GM21825 (cell line): ENCODE measurements at regions not wholly inside any gene's neighbourhood (a gene's known extent, or its start where the extent isn't known, plus 50 kb on each side); places are given as distances from the start of the nearest gene placed in this dataset.

Source experiments
- ATAC-seq: cut with Tn5 transposase; IDR thresholded peaks from one replicate; pipeline ENCODE4 v1.9.1; 2021; ENCODE audit warnings: mild to moderate bottlenecking, moderate library complexity; ENCODE audit not compliant: unreplicated experiment

DNA sequence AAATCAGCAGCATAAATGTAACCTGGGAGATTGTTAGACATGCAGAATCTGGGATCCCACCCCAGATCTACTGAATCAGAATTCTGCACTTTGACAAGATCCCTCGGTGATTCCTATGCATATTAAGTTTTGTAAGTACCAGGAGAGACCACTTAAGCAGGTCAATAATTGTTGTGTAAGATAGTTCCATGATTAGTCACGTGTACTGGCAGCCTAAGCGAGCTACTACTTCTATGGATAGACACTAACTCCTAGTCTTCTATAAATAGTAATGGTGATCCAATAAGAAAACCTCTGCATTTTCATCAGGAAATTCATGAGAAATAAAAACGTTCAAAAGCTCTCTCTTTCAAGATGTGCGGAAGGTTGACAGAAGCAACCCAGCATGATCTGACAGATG is 988.2 kb upstream of the CHAC2 start:
- ATAC-seq, result no peak

DNA sequence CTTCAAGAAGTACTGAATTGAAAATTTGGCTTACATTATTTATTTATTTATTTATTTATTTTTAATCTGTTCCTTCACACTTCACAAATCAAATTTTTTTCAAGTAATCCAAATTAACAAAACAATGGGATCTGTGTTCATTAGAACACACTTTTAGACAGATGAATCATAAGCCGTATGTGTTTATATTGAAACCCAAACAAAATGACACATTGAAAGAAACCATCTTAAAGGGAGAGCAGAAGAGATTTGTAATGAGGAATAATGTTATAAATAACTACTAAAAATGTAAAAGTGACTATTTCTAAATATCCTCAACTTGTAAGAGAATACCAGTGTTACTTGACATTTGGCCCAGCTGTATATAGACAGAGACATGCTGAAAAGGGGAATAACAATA is 991.0 kb upstream of the CHAC2 start:
- ATAC-seq, result no peak

DNA sequence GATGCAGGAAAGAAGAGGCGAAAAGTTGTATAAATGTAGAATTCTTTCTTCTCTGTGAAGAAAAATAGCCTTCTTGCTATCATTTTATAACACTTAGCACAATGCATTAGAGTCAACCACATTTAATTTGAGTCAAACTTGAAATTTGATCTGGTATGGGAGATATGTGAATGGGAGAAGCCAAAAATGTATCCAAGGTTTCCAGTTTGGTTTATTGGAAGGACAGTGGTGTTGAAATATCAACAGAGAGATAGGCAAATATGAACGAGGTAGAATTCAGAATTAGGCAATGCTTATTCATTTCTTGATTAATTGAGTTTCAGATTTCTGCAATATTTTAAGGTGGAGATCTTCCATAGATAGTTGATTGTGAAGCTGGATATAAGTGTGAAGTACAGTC is 991.9 kb upstream of the CHAC2 start:
- no peak for ATAC-seq

DNA sequence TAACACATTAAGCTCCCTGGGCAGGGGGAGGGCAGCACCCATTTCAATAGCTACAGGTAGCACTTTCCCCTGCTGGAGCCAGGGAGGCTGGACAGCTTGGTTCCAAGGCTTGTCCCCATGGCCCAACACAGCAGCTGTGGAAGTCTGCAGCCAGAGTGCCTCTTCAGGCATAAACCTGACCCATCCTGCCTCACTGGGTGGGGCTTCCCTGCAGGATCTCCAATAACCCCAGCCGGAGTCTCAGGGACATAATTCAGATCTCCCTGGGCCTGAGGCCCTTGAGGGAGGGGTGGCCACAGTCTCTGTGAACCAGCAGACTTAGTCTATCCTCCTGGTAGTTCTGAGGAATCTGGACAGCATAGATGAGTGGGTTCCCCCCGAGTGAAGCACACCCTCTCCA is 1001.9 kb upstream of the CHAC2 start:
- ATAC-seq, result no peak

DNA sequence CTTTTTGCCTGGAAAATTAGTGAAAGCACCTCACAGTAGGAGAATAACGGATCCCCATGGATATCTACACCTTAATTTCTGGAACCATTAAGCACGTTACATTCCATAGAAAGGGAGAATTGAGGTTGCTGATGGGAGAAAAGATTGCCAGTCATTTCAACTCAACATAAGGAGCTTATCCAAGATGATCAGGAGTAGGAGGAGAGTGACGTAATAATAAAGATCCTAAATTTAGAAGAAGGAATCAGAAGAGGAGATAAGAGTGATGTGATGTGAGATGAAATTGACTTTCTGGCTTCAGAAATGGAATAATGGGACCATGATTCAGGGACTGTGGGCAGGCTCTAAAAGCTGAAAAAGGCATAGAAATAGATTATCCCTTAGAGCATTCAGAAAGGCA is 1017.8 kb upstream of the CHAC2 start:
- no peak for ATAC-seq

GRCh38 chr2:52745144-52745543 is 1022.5 kb upstream of the CHAC2 start:
- ATAC-seq, result no peak

- ATAC-seq, result no peak
These were observed 1034.7 kb upstream of the CHAC2 start for GRCh38 chr2:52732849-52733395.

DNA sequence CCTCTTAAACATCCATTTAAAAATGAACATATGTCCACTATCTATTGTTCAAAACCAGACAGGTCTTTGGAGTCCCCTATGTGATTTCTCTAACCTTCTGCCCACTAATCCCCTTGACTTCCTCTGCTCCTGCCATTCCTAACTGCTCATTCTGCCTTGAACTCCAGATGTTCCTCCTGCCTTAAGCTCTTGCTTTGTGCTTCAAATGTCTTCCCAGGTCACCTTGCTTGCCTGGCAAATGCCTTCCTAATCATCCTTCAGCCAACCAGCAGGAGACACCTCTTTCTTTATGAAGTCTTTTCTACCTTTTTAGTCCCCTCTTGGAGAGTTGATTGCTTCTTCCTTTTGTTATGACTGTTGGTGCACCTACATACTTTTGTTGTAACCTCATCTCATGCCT is 1043.0 kb upstream of the CHAC2 start:
- ATAC-seq, result no peak

GRCh38 chr2:52717836-52718235 is 1049.8 kb upstream of the CHAC2 start:
- ATAC-seq, result no peak

DNA sequence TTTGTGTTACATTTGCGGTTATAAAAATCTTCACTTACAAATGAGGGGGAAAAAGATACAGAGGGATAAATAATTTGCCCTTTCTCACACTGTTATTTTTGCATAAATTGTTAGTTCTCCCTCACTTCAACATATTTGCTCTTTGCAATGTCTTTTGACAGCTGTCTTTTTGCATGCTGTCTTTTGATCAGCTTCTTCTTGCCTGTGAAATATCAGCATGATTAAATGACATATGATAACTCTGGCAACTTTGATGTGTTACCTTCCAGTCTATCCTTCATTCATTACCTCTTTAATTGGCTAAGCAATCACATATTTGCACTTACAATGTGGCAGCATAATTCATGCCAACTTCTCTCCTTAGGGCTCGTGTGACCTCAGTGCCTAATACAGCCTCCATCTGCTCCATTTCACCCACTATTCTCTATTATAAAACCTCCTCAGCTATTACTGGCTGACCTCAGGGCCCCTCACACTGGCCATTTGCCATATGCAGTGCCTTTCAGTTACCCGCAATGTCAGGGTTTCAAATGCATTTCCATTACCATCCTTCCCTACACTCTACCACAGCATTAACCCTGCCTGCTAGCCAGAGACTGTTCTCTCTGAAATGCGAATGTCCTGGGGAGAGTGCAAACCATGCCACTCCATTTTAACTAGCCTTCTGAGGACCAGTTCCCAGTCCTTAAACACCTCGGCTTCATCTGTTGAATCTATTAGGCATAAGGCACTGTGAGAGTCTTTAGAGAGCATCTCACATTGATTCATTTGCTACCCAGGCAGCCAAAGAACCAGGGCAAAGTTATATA is 1056.6 kb upstream of the CHAC2 start:
- no peak for ATAC-seq

- no peak for ATAC-seq
These were observed 1063.4 kb upstream of the CHAC2 start for GRCh38 chr2:52704251-52704650.

DNA sequence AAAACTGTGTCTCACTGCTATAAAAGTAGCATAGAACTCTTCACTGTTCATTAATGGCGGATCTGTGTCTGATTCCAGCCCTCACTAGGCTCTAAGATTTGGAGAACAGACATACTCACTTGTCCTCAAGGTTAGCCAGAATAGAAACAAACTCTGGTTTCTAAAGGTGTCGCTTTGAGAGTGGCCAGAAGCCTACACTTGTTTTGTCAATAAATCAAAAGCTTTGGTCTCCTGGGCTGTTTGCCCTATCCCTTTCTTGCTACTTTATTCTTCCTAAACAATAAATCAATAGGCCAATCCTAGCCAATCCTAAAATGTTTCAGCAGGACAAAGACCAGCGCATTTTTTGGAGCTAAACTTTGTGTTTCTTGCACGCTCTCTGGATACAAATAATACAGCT is 1064.6 kb upstream of the CHAC2 start:
- ATAC-seq, result no peak

- no peak for ATAC-seq
These were observed 1069.2 kb upstream of the CHAC2 start for GRCh38 chr2:52698408-52698807.

DNA sequence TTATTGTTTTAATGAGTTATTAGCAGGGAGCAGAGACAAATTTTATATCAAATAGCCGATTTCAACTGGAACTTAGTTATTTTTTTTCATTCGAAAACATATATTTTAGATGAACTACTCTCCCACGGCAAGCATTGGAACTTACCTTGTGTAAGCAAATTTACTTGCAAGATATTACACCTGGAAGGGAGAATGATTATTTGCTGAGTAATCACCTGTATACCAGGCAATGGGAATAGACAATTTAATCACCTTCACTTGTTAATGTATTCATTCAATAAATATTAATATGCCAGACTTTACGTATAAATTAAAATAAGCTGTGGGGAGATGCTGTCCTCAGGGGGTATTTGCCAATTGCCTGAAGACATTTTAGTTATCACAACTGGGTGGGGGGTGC is 1069.9 kb upstream of the CHAC2 start:
- ATAC-seq, result no peak

DNA sequence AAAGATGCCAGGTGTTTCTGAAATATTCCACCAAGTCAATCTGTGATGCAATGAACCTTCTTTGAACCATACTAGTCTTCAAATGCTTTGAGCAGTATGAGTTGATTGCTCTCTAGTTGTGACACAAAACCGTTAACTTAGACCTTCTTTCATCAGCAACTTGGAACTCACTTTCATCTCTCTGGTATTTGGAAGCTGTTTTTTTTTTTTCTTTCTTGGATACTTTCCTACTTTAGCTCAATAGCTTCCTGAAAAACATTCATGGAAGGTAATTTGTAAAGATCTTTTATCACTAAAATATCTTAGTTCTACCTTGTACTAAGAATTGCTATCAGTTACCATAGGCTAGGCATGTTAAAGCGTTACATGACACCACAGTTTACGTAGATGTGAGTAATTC is 1071.9 kb upstream of the CHAC2 start:
- no peak for ATAC-seq

- ATAC-seq, result no peak
These were observed 1080.7 kb upstream of the CHAC2 start for GRCh38 chr2:52686935-52687334.

GRCh38 chr2:52676056-52676455 is 1091.5 kb upstream of the CHAC2 start:
- no peak for ATAC-seq

- no peak for ATAC-seq
These were observed 1098.9 kb upstream of the CHAC2 start for GRCh38 chr2:52668724-52669123.

DNA sequence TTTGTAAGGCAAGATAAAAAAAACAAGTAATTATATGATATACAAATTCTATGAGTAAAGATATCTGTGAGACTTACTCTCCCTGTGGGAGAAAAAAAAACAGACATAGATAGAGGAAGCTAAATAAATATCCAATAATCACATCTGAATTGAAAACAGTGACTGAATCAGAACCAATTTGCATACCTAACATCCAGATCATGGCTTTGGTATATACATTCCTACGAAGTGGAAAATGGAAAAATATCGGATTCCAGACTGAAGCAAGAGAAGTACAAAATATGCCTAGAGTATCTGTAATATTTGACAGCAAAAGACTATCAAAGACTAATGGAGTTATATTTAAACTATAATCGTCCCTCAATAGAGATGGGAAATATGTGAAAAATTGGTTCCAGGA is 1108.1 kb upstream of the CHAC2 start:
- no peak for ATAC-seq

DNA sequence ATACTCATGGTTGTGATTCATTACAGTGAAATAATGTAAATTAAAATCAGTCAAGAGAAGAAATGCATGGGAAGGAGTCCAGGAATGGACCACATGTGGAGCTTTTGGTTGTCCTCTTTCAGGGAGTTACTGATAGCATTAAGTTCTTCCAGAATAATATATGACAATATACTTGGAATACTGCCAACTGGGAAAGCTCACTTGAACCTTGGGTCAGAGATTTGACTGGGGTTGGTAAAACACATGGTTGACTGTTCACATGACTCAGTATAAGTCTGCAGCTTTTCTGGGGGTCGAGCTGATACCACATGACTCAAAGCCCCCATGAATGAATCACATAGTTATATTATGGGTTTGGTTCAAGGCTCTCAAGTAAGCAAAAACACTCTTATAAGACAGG is 1109.0 kb upstream of the CHAC2 start:
- ATAC-seq, result no peak

DNA sequence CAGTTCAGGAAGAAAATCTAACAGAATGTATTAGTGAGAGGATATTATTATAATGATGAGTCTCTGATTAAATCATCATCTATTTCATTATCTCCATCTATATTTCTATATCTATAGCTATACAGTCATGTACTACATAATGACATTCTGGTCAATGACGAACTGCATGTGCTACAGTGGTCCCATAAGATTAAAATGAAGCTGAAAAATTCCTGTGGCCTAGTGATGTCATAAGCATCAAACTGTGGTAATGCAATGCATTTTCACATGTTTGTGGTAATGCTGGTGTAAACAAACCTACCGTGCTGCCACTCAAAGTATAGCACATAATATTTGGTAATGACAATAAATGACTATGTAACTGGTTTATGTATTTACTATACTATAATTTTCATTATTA is 1127.9 kb upstream of the CHAC2 start:
- ATAC-seq, result no peak

DNA sequence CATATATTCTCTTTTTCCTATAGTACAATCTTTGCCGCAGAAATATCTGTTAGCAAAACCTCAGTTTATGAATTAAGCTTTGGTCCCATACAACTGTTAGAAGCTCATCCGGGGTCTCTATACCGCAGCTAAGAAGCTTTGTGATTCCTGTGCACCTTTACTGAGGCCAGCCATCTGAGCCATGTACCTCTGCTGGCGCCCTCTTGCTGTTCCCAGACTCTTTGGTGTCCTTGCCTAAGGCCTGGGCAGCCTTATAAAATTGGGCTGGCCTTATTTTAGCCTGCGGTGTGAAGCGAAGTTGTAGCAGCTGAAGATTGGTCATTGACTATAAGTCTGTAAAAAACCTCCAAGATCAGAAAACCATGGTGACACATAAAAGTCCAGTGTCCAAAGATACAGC is 1135.1 kb upstream of the CHAC2 start:
- no peak for ATAC-seq

- no peak for ATAC-seq
These were observed 1137.7 kb upstream of the CHAC2 start for GRCh38 chr2:52629944-52630343.
